ENCODE measurements at regions not wholly inside any gene's neighbourhood (a gene's known extent, or its start where the extent isn't known, plus 50 kb on each side); places are given as distances from the start of the nearest gene placed in this dataset.

GRCh38 chr4:180923486-180923885 is 1319.7 kb upstream of the TENM3 start:
- no peaks in the 10 kb centered on the region for H3K36me3 ChIP-seq (ENCODE audit: control insufficient read depth, insufficient read depth, low read length)
- TF ChIP-seq, protein P1, sequence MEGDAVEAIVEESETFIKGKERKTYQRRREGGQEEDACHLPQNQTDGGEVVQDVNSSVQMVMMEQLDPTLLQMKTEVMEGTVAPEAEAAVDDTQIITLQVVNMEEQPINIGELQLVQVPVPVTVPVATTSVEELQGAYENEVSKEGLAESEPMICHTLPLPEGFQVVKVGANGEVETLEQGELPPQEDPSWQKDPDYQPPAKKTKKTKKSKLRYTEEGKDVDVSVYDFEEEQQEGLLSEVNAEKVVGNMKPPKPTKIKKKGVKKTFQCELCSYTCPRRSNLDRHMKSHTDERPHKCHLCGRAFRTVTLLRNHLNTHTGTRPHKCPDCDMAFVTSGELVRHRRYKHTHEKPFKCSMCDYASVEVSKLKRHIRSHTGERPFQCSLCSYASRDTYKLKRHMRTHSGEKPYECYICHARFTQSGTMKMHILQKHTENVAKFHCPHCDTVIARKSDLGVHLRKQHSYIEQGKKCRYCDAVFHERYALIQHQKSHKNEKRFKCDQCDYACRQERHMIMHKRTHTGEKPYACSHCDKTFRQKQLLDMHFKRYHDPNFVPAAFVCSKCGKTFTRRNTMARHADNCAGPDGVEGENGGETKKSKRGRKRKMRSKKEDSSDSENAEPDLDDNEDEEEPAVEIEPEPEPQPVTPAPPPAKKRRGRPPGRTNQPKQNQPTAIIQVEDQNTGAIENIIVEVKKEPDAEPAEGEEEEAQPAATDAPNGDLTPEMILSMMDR (IDR thresholded peaks at IDR 0.05; ENCODE audit: insufficient read depth, low read length, poor library complexity, severe bottlenecking): no peak
- H3K27me3 ChIP-seq (replicated peaks; ENCODE audit: control insufficient read depth, insufficient read depth, low read length): no peaks in the 10 kb centered on the region
- H3K4me3 ChIP-seq (replicated peaks; ENCODE audit: low read depth, low read length): no peak overlapping the region
- DNase-seq (ENCODE audit: extremely low read depth, insufficient read length): no peak

DNA sequence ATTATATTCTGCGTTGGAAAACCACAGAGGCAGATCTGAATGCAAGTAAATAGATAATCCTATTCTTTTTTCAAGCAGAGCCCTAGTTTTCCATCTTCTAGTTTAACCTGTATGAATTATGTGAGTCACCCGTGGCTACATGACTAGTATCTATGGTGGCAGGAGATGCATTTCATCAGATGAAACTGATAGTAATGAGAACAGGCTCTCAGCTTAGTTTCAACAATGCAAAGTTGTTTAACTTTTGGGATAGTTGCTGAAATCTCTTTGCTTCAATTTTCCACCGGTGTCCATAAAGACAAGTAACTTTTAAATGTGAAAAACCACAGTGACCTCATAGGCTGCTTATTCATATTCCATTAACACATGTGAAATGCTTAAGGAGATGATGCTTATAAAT is 1317.4 kb upstream of the TENM3 start:
- Histone ChIP-seq H3K36me3 (ENCODE audit: control insufficient read depth, insufficient read depth, low read length) (no peaks in the 10 kb centered on the region), H3K27me3 (replicated peaks; ENCODE audit: control insufficient read depth, insufficient read depth, low read length) (no peaks in the 10 kb centered on the region), H3K4me3 (replicated peaks; ENCODE audit: low read depth, low read length) (no peak overlapping the region)
- TF ChIP-seq, protein P1 (IDR thresholded peaks at IDR 0.05; ENCODE audit: insufficient read depth, low read length, poor library complexity, severe bottlenecking): no peak
- DNase-seq (ENCODE audit: extremely low read depth, insufficient read length): no peak

DNA sequence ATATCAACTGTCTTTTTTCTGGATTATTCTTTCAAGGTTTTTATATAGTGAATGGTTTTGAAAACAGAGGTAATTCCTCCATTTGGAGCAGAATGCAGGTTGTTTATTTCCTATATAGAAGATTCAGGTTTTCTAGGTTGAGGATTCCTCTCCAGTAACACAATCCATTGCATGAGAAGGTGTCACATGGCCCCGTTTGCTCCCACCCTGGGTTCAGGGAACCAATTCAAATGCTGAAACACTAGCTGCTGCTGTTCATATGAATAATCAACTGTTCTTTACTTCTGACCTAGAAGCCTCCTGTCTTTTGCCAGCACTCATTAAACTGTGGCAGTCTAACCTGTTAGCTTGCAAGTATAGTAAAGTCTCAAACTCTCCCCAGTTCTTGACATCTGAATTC is 1316.9 kb upstream of the TENM3 start:
- Histone ChIP-seq H3K27me3 (replicated peaks; ENCODE audit: control insufficient read depth, insufficient read depth, low read length) (no peaks in the 10 kb centered on the region), H3K4me3 (replicated peaks; ENCODE audit: low read depth, low read length) (no peak overlapping the region), H3K36me3 (ENCODE audit: control insufficient read depth, insufficient read depth, low read length) (no peaks in the 10 kb centered on the region)
- TF ChIP-seq, protein P1 (IDR thresholded peaks at IDR 0.05; ENCODE audit: insufficient read depth, low read length, poor library complexity, severe bottlenecking): no peak
- DNase-seq (ENCODE audit: extremely low read depth, insufficient read length): no peak

GRCh38 chr4:180932370-180933001 is 1310.7 kb upstream of the TENM3 start:
- no peaks in the 10 kb centered on the region for H3K27me3 ChIP-seq (replicated peaks; ENCODE audit: control insufficient read depth, insufficient read depth, low read length)
- TF ChIP-seq, protein P1 (IDR thresholded peaks at IDR 0.05; ENCODE audit: insufficient read depth, low read length, poor library complexity, severe bottlenecking): no peak
- no peak for DNase-seq (ENCODE audit: extremely low read depth, insufficient read length)

DNA sequence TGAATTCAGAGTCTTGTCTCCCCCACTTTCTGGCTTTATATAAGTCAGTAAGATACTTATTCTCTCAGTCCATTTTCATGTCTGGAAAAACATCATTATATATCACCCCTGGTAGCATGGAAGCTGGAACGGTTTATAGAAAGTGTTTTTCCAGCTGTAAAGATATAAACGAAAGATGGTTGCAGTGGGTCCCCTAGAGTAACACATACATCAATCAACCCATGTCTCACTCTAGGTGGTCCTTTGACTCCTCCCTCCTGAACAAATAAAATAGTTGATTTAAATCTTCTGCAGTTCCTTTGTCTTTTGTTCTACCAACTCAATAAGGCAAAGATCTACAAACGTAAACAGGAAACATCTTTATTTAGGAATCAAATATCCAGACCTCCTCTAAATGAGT is 1306.1 kb upstream of the TENM3 start:
- Histone ChIP-seq H3K27me3 (replicated peaks; ENCODE audit: control insufficient read depth, insufficient read depth, low read length) (no peaks in the 10 kb centered on the region), H3K4me3 (replicated peaks; ENCODE audit: low read depth, low read length) (no peak overlapping the region), H3K36me3 (ENCODE audit: control insufficient read depth, insufficient read depth, low read length) (no peaks in the 10 kb centered on the region)
- no peak for DNase-seq (ENCODE audit: extremely low read depth, insufficient read length)
- TF ChIP-seq, protein P1 (IDR thresholded peaks at IDR 0.05; ENCODE audit: insufficient read depth, low read length, poor library complexity, severe bottlenecking): no peak

More at GRCh38 chr4:180932370-180933001, 1310.7 kb upstream of the TENM3 start:
- H3K36me3 ChIP-seq (ENCODE audit: control insufficient read depth, insufficient read depth, low read length): no peaks in the 10 kb centered on the region
- no peak overlapping the region for H3K4me3 ChIP-seq (replicated peaks; ENCODE audit: low read depth, low read length)

GRCh38 chr4:180940680-180941079 is 1302.5 kb upstream of the TENM3 start:
- Histone ChIP-seq H3K27me3 (replicated peaks; ENCODE audit: control insufficient read depth, insufficient read depth, low read length) (no peaks in the 10 kb centered on the region), H3K36me3 (ENCODE audit: control insufficient read depth, insufficient read depth, low read length) (no peaks in the 10 kb centered on the region), H3K4me3 (replicated peaks; ENCODE audit: low read depth, low read length) (no peak overlapping the region)
- TF ChIP-seq, protein P1 (IDR thresholded peaks at IDR 0.05; ENCODE audit: insufficient read depth, low read length, poor library complexity, severe bottlenecking): no peak
- DNase-seq (ENCODE audit: extremely low read depth, insufficient read length): no peak
